Liver (tissue), 3 donors: ENCODE measurements at regions not wholly inside any gene's neighbourhood (a gene's known extent, or its start where the extent isn't known, plus 50 kb on each side); places are given as distances from the start of the nearest gene placed in this dataset.

Source experiments
- EGR1 ChIP-seq, 2 donors: IDR thresholded peaks; 2 replicates each; pipeline ENCODE4 v1.6.1; 2016 to 2018; ENCODE audit warnings: antibody characterized with exemption in 2 of 2, low read depth in 2 of 2
- FOXA1 ChIP-seq: IDR thresholded peaks from 2 replicates; pipeline ENCODE4 v1.6.1; 2016; ENCODE audit warnings: antibody characterized with exemption
- GABPA ChIP-seq, 2 donors: IDR thresholded peaks in 1 of 2; conservative IDR thresholded peaks in 1 of 2; 2 replicates each; pipeline ENCODE4 v1.6.1; 2016; ENCODE audit warnings: antibody characterized with exemption in 2 of 2, mild to moderate bottlenecking in 1 of 2, moderate library complexity in 1 of 2
- HNF4G ChIP-seq: IDR thresholded peaks from 2 replicates; pipeline ENCODE4 v1.6.1; 2016; ENCODE audit warnings: antibody characterized with exemption
- RAD21 ChIP-seq, 2 donors: IDR thresholded peaks; 2 replicates each; pipeline ENCODE4 v1.6.1; 2016; ENCODE audit warnings: antibody characterized with exemption in 2 of 2, mild to moderate bottlenecking in 2 of 2
- RXRA ChIP-seq, 2 donors: IDR thresholded peaks; 2 replicates each; pipeline ENCODE4 v1.6.1; 2017 to 2018; ENCODE audit warnings: antibody characterized with exemption in 2 of 2, mild to moderate bottlenecking in 1 of 2
- SP1 ChIP-seq: IDR thresholded peaks from 2 replicates; pipeline ENCODE4 v1.6.1; 2018; ENCODE audit warnings: antibody characterized with exemption, mild to moderate bottlenecking
- TAF1 ChIP-seq: conservative IDR thresholded peaks from 2 replicates; pipeline ENCODE4 v1.6.1; 2016; ENCODE audit warnings: antibody characterized with exemption, mild to moderate bottlenecking
- YY1 ChIP-seq: IDR thresholded peaks from 2 replicates; pipeline ENCODE4 v1.6.1; 2016; ENCODE audit warnings: antibody characterized with exemption, mild to moderate bottlenecking
- TF ChIP-seq, protein P1 (sequence below): fragments of 150-350 bp; IDR thresholded peaks from 2 replicates; pipeline ENCODE4 v1.5.1; 2017; ENCODE audit warnings: improper control_type of control experiment, low read depth, low read length; ENCODE audit not compliant: missing input control
- TF ChIP-seq, protein P2 (sequence below): IDR thresholded peaks from 2 replicates; pipeline ENCODE4 v1.6.1; 2016; ENCODE audit warnings: antibody characterized with exemption
- TF ChIP-seq, protein P3 (sequence below): IDR thresholded peaks from 2 replicates; pipeline ENCODE4 v1.6.1; 2016; ENCODE audit warnings: antibody characterized with exemption
- TF ChIP-seq, protein P4 (sequence below): IDR thresholded peaks from 2 replicates; pipeline ENCODE4 v1.6.1; 2016; ENCODE audit warnings: antibody characterized with exemption, mild to moderate bottlenecking
- TF ChIP-seq, protein P5 (sequence below): IDR thresholded peaks from 2 replicates; pipeline ENCODE4 v1.6.1; 2016; ENCODE audit warnings: antibody characterized with exemption
- donor health status: healthy.
- donor health status: healthy.

DNA sequence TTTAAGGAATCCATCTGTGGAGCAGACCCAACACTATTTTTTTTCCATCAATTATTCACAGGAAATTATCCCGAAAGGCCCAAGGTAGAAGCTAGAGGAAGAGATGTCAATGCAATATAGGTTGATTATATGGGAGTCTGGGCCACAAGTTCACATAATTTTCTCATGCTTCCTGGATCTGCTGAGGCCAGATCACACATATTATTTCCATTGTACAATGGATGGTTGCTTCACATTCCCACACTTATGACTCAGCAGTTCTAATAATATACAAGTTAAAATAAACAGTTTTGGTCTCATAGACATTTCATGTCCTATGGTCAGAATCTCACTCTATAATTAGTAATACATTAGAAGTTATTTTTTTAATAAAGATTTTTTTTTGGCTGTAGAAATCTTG is 66.0 kb upstream of the PTPRD start:
- TF ChIP-seq YY1 (no peak), TAF1 (no peak), GABPA (IDR thresholded peaks at IDR 0.05 in 1 of 2, conservative IDR thresholded peaks at IDR 0.05 in 1 of 2) (no peak), RAD21 (IDR thresholded peaks at IDR 0.05) (no peak), SP1 (no peak), RXRA (IDR thresholded peaks at IDR 0.05) (no peak), EGR1 (IDR thresholded peaks at IDR 0.05; ENCODE audit: low read depth in 2 of 2) (no peak), HNF4G (no peak), FOXA1 (no peak)
- TF ChIP-seq, protein P1, sequence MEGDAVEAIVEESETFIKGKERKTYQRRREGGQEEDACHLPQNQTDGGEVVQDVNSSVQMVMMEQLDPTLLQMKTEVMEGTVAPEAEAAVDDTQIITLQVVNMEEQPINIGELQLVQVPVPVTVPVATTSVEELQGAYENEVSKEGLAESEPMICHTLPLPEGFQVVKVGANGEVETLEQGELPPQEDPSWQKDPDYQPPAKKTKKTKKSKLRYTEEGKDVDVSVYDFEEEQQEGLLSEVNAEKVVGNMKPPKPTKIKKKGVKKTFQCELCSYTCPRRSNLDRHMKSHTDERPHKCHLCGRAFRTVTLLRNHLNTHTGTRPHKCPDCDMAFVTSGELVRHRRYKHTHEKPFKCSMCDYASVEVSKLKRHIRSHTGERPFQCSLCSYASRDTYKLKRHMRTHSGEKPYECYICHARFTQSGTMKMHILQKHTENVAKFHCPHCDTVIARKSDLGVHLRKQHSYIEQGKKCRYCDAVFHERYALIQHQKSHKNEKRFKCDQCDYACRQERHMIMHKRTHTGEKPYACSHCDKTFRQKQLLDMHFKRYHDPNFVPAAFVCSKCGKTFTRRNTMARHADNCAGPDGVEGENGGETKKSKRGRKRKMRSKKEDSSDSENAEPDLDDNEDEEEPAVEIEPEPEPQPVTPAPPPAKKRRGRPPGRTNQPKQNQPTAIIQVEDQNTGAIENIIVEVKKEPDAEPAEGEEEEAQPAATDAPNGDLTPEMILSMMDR, result no peak
- TF ChIP-seq, protein P2, sequence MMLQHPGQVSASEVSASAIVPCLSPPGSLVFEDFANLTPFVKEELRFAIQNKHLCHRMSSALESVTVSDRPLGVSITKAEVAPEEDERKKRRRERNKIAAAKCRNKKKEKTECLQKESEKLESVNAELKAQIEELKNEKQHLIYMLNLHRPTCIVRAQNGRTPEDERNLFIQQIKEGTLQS, result no peak
- TF ChIP-seq, protein P3, sequence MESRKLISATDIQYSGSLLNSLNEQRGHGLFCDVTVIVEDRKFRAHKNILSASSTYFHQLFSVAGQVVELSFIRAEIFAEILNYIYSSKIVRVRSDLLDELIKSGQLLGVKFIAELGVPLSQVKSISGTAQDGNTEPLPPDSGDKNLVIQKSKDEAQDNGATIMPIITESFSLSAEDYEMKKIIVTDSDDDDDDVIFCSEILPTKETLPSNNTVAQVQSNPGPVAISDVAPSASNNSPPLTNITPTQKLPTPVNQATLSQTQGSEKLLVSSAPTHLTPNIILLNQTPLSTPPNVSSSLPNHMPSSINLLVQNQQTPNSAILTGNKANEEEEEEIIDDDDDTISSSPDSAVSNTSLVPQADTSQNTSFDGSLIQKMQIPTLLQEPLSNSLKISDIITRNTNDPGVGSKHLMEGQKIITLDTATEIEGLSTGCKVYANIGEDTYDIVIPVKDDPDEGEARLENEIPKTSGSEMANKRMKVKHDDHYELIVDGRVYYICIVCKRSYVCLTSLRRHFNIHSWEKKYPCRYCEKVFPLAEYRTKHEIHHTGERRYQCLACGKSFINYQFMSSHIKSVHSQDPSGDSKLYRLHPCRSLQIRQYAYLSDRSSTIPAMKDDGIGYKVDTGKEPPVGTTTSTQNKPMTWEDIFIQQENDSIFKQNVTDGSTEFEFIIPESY, result no peak
- TF ChIP-seq, protein P4, sequence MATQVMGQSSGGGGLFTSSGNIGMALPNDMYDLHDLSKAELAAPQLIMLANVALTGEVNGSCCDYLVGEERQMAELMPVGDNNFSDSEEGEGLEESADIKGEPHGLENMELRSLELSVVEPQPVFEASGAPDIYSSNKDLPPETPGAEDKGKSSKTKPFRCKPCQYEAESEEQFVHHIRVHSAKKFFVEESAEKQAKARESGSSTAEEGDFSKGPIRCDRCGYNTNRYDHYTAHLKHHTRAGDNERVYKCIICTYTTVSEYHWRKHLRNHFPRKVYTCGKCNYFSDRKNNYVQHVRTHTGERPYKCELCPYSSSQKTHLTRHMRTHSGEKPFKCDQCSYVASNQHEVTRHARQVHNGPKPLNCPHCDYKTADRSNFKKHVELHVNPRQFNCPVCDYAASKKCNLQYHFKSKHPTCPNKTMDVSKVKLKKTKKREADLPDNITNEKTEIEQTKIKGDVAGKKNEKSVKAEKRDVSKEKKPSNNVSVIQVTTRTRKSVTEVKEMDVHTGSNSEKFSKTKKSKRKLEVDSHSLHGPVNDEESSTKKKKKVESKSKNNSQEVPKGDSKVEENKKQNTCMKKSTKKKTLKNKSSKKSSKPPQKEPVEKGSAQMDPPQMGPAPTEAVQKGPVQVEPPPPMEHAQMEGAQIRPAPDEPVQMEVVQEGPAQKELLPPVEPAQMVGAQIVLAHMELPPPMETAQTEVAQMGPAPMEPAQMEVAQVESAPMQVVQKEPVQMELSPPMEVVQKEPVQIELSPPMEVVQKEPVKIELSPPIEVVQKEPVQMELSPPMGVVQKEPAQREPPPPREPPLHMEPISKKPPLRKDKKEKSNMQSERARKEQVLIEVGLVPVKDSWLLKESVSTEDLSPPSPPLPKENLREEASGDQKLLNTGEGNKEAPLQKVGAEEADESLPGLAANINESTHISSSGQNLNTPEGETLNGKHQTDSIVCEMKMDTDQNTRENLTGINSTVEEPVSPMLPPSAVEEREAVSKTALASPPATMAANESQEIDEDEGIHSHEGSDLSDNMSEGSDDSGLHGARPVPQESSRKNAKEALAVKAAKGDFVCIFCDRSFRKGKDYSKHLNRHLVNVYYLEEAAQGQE, result no peak
- TF ChIP-seq, protein P5, sequence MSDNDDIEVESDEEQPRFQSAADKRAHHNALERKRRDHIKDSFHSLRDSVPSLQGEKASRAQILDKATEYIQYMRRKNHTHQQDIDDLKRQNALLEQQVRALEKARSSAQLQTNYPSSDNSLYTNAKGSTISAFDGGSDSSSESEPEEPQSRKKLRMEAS, result no peak
